ENCODE measurements at regions not wholly inside any gene's neighbourhood (a gene's known extent, or its start where the extent isn't known, plus 50 kb on each side); places are given as distances from the start of the nearest gene placed in this dataset.

DNA sequence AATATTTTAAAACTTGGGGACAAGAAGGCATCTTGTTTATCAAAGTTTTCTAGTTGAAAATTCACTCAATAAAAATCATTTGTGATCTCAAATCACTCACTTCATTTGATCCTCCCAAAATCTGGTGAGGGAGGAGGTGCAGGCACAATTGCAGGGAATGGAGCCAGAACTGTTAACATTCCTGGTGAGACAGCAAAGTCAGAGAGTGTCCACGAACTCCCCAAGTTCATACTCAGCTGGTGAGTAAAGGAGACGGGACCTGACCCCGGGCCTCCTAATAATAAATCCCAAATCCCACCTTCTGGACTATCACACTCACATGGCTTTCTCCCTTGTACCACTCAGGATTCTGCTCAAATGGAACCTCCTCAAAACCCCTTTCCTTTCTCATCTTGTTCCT, 252.3 kb upstream of the LRTM1 start:
- H3K79me2 ChIP-seq (ENCODE audit: control insufficient read depth, low read length): no peaks in the 10 kb centered on the region
- no peaks in the 10 kb centered on the region for H3K27me3 ChIP-seq (ENCODE audit: control insufficient read depth, low read length)
- H3K4me2 ChIP-seq (ENCODE audit: low read length): no peak overlapping the region
- no peaks in the 10 kb centered on the region for H4K20me1 ChIP-seq (ENCODE audit: control insufficient read depth, insufficient read depth, low read depth, low read length)
- H3K4me3 ChIP-seq (ENCODE audit: low read length): no peak overlapping the region
- no peaks in the 10 kb centered on the region for H3K9me3 ChIP-seq (ENCODE audit: control insufficient read depth, insufficient read depth, low read length)
- H3K4me1 ChIP-seq (ENCODE audit: control insufficient read depth, low read length): no peaks in the 10 kb centered on the region
- TF ChIP-seq, protein P1, sequence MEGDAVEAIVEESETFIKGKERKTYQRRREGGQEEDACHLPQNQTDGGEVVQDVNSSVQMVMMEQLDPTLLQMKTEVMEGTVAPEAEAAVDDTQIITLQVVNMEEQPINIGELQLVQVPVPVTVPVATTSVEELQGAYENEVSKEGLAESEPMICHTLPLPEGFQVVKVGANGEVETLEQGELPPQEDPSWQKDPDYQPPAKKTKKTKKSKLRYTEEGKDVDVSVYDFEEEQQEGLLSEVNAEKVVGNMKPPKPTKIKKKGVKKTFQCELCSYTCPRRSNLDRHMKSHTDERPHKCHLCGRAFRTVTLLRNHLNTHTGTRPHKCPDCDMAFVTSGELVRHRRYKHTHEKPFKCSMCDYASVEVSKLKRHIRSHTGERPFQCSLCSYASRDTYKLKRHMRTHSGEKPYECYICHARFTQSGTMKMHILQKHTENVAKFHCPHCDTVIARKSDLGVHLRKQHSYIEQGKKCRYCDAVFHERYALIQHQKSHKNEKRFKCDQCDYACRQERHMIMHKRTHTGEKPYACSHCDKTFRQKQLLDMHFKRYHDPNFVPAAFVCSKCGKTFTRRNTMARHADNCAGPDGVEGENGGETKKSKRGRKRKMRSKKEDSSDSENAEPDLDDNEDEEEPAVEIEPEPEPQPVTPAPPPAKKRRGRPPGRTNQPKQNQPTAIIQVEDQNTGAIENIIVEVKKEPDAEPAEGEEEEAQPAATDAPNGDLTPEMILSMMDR (IDR thresholded peaks at IDR 0.05; ENCODE audit: low read depth, low read length, poor library complexity, severe bottlenecking): no peak
- no peak for TF ChIP-seq EZH2phosphoT487 (IDR thresholded peaks at IDR 0.05; ENCODE audit: borderline replicate concordance, low read length)
- H3K36me3 ChIP-seq (ENCODE audit: control insufficient read depth, low read length): no peaks in the 10 kb centered on the region
- no peaks in the 10 kb centered on the region for H3F3A ChIP-seq (ENCODE audit: control insufficient read depth, insufficient read depth)
- H3K27ac ChIP-seq (ENCODE audit: low read depth, low read length): no peak overlapping the region
- H3K9me2 ChIP-seq (replicated peaks; ENCODE audit: control insufficient read depth, low read length): no peaks in the 10 kb centered on the region

DNA sequence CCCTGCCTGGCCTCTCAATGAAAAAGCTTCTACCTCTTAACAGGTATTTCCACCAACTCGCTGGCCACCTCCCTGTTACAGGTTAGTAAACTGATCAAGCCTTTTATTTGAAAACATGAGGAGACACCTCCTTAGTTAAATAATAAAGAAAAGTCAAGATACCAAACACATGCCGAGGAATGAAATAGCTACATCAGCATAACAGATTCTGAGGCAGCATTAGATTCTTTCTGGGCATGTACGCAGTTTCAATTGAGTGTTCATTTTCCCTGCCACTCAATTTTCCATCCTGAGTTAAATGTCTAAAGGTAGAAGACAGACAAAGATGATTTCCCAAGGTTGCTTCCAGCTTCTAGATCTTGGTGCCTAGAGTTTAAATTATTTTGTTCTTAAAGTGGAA, 250.5 kb upstream of the LRTM1 start:
- Histone ChIP-seq H3K27me3 (ENCODE audit: control insufficient read depth, low read length) (no peaks in the 10 kb centered on the region), H3K27ac (ENCODE audit: low read depth, low read length) (no peak overlapping the region), H3K4me1 (ENCODE audit: control insufficient read depth, low read length) (no peaks in the 10 kb centered on the region), H4K20me1 (ENCODE audit: control insufficient read depth, insufficient read depth, low read depth, low read length) (no peaks in the 10 kb centered on the region), H3K79me2 (ENCODE audit: control insufficient read depth, low read length) (no peaks in the 10 kb centered on the region), H3F3A (ENCODE audit: control insufficient read depth, insufficient read depth) (no peaks in the 10 kb centered on the region), H3K4me2 (ENCODE audit: low read length) (no peak overlapping the region), H3K36me3 (ENCODE audit: control insufficient read depth, low read length) (no peaks in the 10 kb centered on the region), H3K9me2 (replicated peaks; ENCODE audit: control insufficient read depth, low read length) (no peaks in the 10 kb centered on the region), H3K9me3 (ENCODE audit: control insufficient read depth, insufficient read depth, low read length) (no peaks in the 10 kb centered on the region), H3K4me3 (ENCODE audit: low read length) (no peak overlapping the region)
- no peak for TF ChIP-seq EZH2phosphoT487 (IDR thresholded peaks at IDR 0.05; ENCODE audit: borderline replicate concordance, low read length)
- TF ChIP-seq, protein P1 (IDR thresholded peaks at IDR 0.05; ENCODE audit: low read depth, low read length, poor library complexity, severe bottlenecking): no peak

DNA sequence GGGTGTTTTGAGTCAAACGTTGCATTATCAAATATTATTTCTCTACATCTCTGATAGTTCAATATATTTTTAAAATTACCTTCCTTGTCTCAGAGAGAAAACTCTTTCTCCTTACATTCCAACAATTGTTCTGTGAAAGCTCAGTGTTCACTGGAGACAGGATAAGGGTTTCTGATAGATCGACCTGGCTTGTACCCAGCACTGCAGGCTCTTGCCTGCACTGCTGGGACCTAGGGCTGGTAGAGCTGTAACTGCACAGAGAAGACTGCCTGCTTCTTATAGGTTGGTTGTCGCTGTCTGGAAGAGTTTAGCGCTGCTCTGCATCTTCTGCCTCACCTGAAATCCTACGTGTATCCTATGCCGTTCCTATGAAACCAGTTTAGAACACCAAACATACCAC, 249.9 kb upstream of the LRTM1 start:
- no peaks in the 10 kb centered on the region for H3F3A ChIP-seq (ENCODE audit: control insufficient read depth, insufficient read depth)
- H3K4me1 ChIP-seq (ENCODE audit: control insufficient read depth, low read length): no peaks in the 10 kb centered on the region
- H3K4me2 ChIP-seq (ENCODE audit: low read length): no peak overlapping the region
- no peak overlapping the region for H3K4me3 ChIP-seq (ENCODE audit: low read length)
- H3K9me3 ChIP-seq (ENCODE audit: control insufficient read depth, insufficient read depth, low read length): no peaks in the 10 kb centered on the region
- H3K27ac ChIP-seq (ENCODE audit: low read depth, low read length): no peak overlapping the region
- no peaks in the 10 kb centered on the region for H3K79me2 ChIP-seq (ENCODE audit: control insufficient read depth, low read length)
- TF ChIP-seq, protein P1 (IDR thresholded peaks at IDR 0.05; ENCODE audit: low read depth, low read length, poor library complexity, severe bottlenecking): no peak
- no peak for TF ChIP-seq EZH2phosphoT487 (IDR thresholded peaks at IDR 0.05; ENCODE audit: borderline replicate concordance, low read length)
- H3K36me3 ChIP-seq (ENCODE audit: control insufficient read depth, low read length): no peaks in the 10 kb centered on the region
- no peaks in the 10 kb centered on the region for H4K20me1 ChIP-seq (ENCODE audit: control insufficient read depth, insufficient read depth, low read depth, low read length)
- H3K9me2 ChIP-seq (replicated peaks; ENCODE audit: control insufficient read depth, low read length): no peaks in the 10 kb centered on the region
- H3K27me3 ChIP-seq (ENCODE audit: control insufficient read depth, low read length): no peaks in the 10 kb centered on the region

DNA sequence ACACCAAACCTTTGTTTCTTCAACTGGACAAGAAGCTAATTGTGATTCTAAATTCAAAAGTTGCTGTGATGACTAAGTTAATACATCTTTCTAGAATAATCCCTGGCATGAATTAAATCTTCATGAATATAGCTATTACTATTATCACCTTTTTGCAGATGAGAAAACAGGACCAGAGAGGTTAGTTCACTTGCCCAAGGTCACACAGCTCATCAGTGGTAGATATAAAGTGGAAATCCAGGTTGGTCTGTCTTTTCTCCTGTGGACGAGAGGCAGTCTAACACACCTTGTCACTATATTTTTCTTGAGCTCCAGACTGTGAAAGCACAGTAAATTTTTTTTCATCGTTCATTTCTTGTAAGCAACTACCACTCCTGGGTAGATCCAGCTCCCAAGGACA, 247.6 kb upstream of the LRTM1 start:
- TF ChIP-seq, protein P1 (IDR thresholded peaks at IDR 0.05; ENCODE audit: low read depth, low read length, poor library complexity, severe bottlenecking): no peak
- TF ChIP-seq EZH2phosphoT487 (IDR thresholded peaks at IDR 0.05; ENCODE audit: borderline replicate concordance, low read length): no peak
- no peaks in the 10 kb centered on the region for H3K9me3 ChIP-seq (ENCODE audit: control insufficient read depth, insufficient read depth, low read length)
- no peaks in the 10 kb centered on the region for H3F3A ChIP-seq (ENCODE audit: control insufficient read depth, insufficient read depth)

More for the DNA sequence above, 247.6 kb upstream of the LRTM1 start:
- no peak overlapping the region for H3K27ac ChIP-seq (ENCODE audit: low read depth, low read length)
- no peaks in the 10 kb centered on the region for H4K20me1 ChIP-seq (ENCODE audit: control insufficient read depth, insufficient read depth, low read depth, low read length)
- H3K79me2 ChIP-seq (ENCODE audit: control insufficient read depth, low read length): no peaks in the 10 kb centered on the region
- H3K4me2 ChIP-seq (ENCODE audit: low read length): no peak overlapping the region
- no peak overlapping the region for H3K4me3 ChIP-seq (ENCODE audit: low read length)
- H3K9me2 ChIP-seq (replicated peaks; ENCODE audit: control insufficient read depth, low read length): no peaks in the 10 kb centered on the region
- H3K27me3 ChIP-seq (ENCODE audit: control insufficient read depth, low read length): no peaks in the 10 kb centered on the region
- H3K36me3 ChIP-seq (ENCODE audit: control insufficient read depth, low read length): no peaks in the 10 kb centered on the region
- no peaks in the 10 kb centered on the region for H3K4me1 ChIP-seq (ENCODE audit: control insufficient read depth, low read length)

Data from DOHH2 (cell line).